Neural cell (in vitro differentiated cells): ENCODE measurements at regions not wholly inside any gene's neighbourhood (a gene's known extent, or its start where the extent isn't known, plus 50 kb on each side); places are given as distances from the start of the nearest gene placed in this dataset.

Experiments used
- H2AFZ ChIP-seq: fragments of 200-600, 300-800 bp; sonication (generic), shearing (Covaris generic); 2 replicates; pipeline ENCODE4 v1.6.0; 2014; ENCODE audit warnings: low read depth, mild to moderate bottlenecking, antibody characterized with exemption, low read length, moderate library complexity
- H3F3A ChIP-seq: fragments of 200-600 bp; shearing (Covaris generic); 2 replicates; pipeline ENCODE4 v1.6.1; 2016; ENCODE audit warnings: mild to moderate bottlenecking, moderate library complexity, mixed read lengths, antibody characterized with exemption, low read length; ENCODE audit not compliant: insufficient read depth, poor library complexity, severe bottlenecking
- H3K27ac ChIP-seq: fragments of 200-600, 300-800 bp; sonication (generic), shearing (Covaris generic); 2 replicates; pipeline ENCODE4 v1.5.1; 2014; ENCODE audit warnings: mild to moderate bottlenecking, low read length, moderate library complexity
- H3K27me3 ChIP-seq: fragments of 300-800, 200-600 bp; sonication (generic), shearing (Covaris generic); 2 replicates; pipeline ENCODE4 v1.6.0; 2014; ENCODE audit warnings: mild to moderate bottlenecking, low read depth, low read length, moderate library complexity; ENCODE audit not compliant: insufficient read depth
- H3K36me3 ChIP-seq: fragments of 300-800, 200-600 bp; sonication (generic), shearing (Covaris generic); 2 replicates; pipeline ENCODE4 v1.5.1; 2014; ENCODE audit warnings: mild to moderate bottlenecking, antibody characterized with exemption, low read length, moderate library complexity; ENCODE audit not compliant: insufficient read depth
- H3K4me2 ChIP-seq: fragments of 300-800, 200-600 bp; sonication (generic), shearing (Covaris generic); 2 replicates; pipeline ENCODE4 v1.6.0; 2014; ENCODE audit warnings: mild to moderate bottlenecking, low read length
- H3K4me3 ChIP-seq: fragments of 300-800, 200-600 bp; sonication (generic), shearing (Covaris generic); 2 replicates; pipeline ENCODE4 v1.5.1; 2014; ENCODE audit warnings: mild to moderate bottlenecking, low read length, moderate library complexity
- H3K79me2 ChIP-seq: fragments of 200-600 bp; shearing (Covaris generic); replicated peaks from 2 replicates; pipeline ENCODE4 v1.6.0; 2014; ENCODE audit warnings: mild to moderate bottlenecking, low read length, moderate library complexity; ENCODE audit not compliant: insufficient read depth
- H3K9ac ChIP-seq: fragments of 300-800, 200-600 bp; sonication (generic), shearing (Covaris generic); 2 replicates; pipeline ENCODE4 v1.6.1; 2016; ENCODE audit warnings: mild to moderate bottlenecking, low read length, mixed read lengths
- H3K9me2 ChIP-seq: fragments of 200-600 bp; shearing (Covaris generic); 2 replicates; pipeline ENCODE4 v1.6.1; 2016; ENCODE audit warnings: mild to moderate bottlenecking, low read length, mixed read lengths; ENCODE audit not compliant: insufficient read depth
- H3K9me3 ChIP-seq: fragments of 200-600, 300-800 bp; sonication (generic), shearing (Covaris generic); 2 replicates; pipeline ENCODE4 v1.6.1; 2016; ENCODE audit warnings: mild to moderate bottlenecking, mixed run types, low read length, moderate library complexity, mixed read lengths
- H4K20me1 ChIP-seq: fragments of 200-600 bp; shearing (Covaris generic); 2 replicates; pipeline ENCODE4 v1.6.1; 2016; ENCODE audit warnings: mild to moderate bottlenecking, mixed run types; ENCODE audit not compliant: insufficient read depth
- EP300 ChIP-seq: fragments of 450-650 bp; conservative IDR thresholded peaks from 2 replicates; pipeline ENCODE4 v1.6.1; 2014; ENCODE audit warnings: antibody characterized with exemption, mild to moderate bottlenecking, moderate library complexity; ENCODE audit not compliant: poor library complexity, severe bottlenecking
- EZH2 ChIP-seq: fragments of 200-600, 300-800 bp; shearing (Covaris generic), sonication (generic); IDR thresholded peaks from 2 replicates; pipeline ENCODE4 v1.6.1; 2014; ENCODE audit warnings: antibody characterized with exemption, low read length, borderline replicate concordance, mild to moderate bottlenecking; ENCODE audit not compliant: insufficient read depth, poor library complexity, severe bottlenecking
- MXI1 ChIP-seq: fragments of 450-650 bp; conservative IDR thresholded peaks from 2 replicates; pipeline ENCODE4 v1.6.1; 2014; ENCODE audit warnings: antibody characterized with exemption, mild to moderate bottlenecking; ENCODE audit not compliant: poor library complexity, severe bottlenecking
- POLR2AphosphoS5 ChIP-seq: IDR thresholded peaks from 2 replicates; pipeline ENCODE4 v1.6.1; 2012
- RAD21 ChIP-seq: fragments of 450-650 bp; conservative IDR thresholded peaks from 2 replicates; pipeline ENCODE4 v1.6.1; 2014; ENCODE audit warnings: antibody characterized with exemption, mild to moderate bottlenecking, moderate library complexity
- SMC3 ChIP-seq: fragments of 450-650 bp; conservative IDR thresholded peaks from 2 replicates; pipeline ENCODE4 v1.6.1; 2014; ENCODE audit warnings: antibody characterized with exemption, mild to moderate bottlenecking, moderate library complexity; ENCODE audit not compliant: poor library complexity
- TAF1 ChIP-seq: IDR thresholded peaks from 2 replicates; pipeline ENCODE4 v1.6.1; 2012; ENCODE audit warnings: low read depth
- TF ChIP-seq, protein P1 (sequence below): IDR thresholded peaks from 2 replicates; pipeline ENCODE4 v1.6.1; 2012; ENCODE audit warnings: borderline replicate concordance
- TF ChIP-seq, protein P2 (sequence below): fragments of 450-650 bp; IDR thresholded peaks from 2 replicates; pipeline ENCODE4 v1.5.1; 2014; ENCODE audit warnings: antibody characterized with exemption, mild to moderate bottlenecking, moderate library complexity; ENCODE audit not compliant: poor library complexity, severe bottlenecking

DNA sequence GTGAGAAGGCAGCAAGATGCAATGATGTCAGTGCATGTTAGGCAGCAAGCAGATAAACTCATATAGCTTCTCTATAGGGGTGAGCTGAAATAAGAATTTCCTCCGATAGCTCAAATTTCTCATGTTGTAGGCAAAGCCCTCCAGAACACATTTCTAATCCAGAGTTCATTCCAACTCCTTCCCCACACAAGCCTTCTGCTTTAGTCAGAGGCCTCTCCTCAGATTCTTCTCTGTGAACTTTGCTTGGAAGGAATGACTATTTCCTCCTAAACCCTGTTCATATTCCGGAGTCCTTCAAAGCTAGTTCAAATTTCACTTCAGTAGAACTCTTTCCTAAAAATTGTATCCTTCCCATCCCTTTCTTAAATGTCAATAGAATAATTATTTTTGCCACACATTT, 144.8 kb downstream of the KCNJ2 start:
- H3K4me2 ChIP-seq, result no peak overlapping the region
- H3K27ac ChIP-seq, result no peak overlapping the region
- TF ChIP-seq RAD21 (no peak), MXI1 (no peak), SMC3 (no peak)
- TF ChIP-seq, protein P1, sequence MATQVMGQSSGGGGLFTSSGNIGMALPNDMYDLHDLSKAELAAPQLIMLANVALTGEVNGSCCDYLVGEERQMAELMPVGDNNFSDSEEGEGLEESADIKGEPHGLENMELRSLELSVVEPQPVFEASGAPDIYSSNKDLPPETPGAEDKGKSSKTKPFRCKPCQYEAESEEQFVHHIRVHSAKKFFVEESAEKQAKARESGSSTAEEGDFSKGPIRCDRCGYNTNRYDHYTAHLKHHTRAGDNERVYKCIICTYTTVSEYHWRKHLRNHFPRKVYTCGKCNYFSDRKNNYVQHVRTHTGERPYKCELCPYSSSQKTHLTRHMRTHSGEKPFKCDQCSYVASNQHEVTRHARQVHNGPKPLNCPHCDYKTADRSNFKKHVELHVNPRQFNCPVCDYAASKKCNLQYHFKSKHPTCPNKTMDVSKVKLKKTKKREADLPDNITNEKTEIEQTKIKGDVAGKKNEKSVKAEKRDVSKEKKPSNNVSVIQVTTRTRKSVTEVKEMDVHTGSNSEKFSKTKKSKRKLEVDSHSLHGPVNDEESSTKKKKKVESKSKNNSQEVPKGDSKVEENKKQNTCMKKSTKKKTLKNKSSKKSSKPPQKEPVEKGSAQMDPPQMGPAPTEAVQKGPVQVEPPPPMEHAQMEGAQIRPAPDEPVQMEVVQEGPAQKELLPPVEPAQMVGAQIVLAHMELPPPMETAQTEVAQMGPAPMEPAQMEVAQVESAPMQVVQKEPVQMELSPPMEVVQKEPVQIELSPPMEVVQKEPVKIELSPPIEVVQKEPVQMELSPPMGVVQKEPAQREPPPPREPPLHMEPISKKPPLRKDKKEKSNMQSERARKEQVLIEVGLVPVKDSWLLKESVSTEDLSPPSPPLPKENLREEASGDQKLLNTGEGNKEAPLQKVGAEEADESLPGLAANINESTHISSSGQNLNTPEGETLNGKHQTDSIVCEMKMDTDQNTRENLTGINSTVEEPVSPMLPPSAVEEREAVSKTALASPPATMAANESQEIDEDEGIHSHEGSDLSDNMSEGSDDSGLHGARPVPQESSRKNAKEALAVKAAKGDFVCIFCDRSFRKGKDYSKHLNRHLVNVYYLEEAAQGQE, result no peak
- H3K9me3 ChIP-seq, result no peaks in the 10 kb centered on the region
- no peaks in the 10 kb centered on the region for H3F3A ChIP-seq
- H3K4me3 ChIP-seq, result no peak overlapping the region
- H3K79me2 ChIP-seq, result no peaks in the 10 kb centered on the region
- no peak overlapping the region for H2AFZ ChIP-seq
- no peak overlapping the region for H3K9ac ChIP-seq
- no peaks in the 10 kb centered on the region for H3K27me3 ChIP-seq
- H3K36me3 ChIP-seq, result no peaks in the 10 kb centered on the region
- H4K20me1 ChIP-seq, result no peaks in the 10 kb centered on the region
- no peaks in the 10 kb centered on the region for H3K9me2 ChIP-seq

DNA sequence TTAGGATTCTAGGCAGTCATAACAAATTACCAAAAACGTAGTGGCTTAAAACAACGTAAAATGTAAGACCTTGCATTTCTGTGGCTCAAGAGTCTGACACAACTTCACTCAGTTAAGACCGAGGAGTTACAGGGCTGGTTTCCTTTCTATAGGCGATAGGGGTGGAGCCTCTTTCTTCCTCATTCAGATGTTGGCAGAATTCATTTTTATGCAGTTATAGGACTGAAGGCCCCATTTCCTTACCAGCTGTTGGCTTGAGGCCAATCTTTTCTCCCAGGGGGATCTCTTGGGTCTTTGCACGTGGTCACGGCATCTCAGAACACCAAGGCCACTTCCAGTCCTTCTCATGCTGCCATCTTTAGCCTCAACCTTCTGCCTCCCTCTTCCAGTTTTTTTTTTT, 145.2 kb downstream of the KCNJ2 start:
- Histone ChIP-seq H3K4me3 (no peak overlapping the region), H3K79me2 (no peaks in the 10 kb centered on the region), H3F3A (no peaks in the 10 kb centered on the region), H2AFZ (no peak overlapping the region), H3K9me3 (no peaks in the 10 kb centered on the region), H3K27me3 (no peaks in the 10 kb centered on the region), H3K9ac (no peak overlapping the region), H3K36me3 (no peaks in the 10 kb centered on the region), H3K9me2 (no peaks in the 10 kb centered on the region), H3K27ac (no peak overlapping the region), H4K20me1 (no peaks in the 10 kb centered on the region), H3K4me2 (no peak overlapping the region)
- TF ChIP-seq SMC3 (no peak), MXI1 (no peak), EP300 (no peak), POLR2AphosphoS5 (no peak), EZH2 (no peak), RAD21 (no peak), TAF1 (no peak)
- TF ChIP-seq, protein P2, sequence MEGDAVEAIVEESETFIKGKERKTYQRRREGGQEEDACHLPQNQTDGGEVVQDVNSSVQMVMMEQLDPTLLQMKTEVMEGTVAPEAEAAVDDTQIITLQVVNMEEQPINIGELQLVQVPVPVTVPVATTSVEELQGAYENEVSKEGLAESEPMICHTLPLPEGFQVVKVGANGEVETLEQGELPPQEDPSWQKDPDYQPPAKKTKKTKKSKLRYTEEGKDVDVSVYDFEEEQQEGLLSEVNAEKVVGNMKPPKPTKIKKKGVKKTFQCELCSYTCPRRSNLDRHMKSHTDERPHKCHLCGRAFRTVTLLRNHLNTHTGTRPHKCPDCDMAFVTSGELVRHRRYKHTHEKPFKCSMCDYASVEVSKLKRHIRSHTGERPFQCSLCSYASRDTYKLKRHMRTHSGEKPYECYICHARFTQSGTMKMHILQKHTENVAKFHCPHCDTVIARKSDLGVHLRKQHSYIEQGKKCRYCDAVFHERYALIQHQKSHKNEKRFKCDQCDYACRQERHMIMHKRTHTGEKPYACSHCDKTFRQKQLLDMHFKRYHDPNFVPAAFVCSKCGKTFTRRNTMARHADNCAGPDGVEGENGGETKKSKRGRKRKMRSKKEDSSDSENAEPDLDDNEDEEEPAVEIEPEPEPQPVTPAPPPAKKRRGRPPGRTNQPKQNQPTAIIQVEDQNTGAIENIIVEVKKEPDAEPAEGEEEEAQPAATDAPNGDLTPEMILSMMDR, result no peak
- TF ChIP-seq, protein P1, result no peak
